ENCODE measurements at regions not wholly inside any gene's neighbourhood (a gene's known extent, or its start where the extent isn't known, plus 50 kb on each side); places are given as distances from the start of the nearest gene placed in this dataset.

DNA sequence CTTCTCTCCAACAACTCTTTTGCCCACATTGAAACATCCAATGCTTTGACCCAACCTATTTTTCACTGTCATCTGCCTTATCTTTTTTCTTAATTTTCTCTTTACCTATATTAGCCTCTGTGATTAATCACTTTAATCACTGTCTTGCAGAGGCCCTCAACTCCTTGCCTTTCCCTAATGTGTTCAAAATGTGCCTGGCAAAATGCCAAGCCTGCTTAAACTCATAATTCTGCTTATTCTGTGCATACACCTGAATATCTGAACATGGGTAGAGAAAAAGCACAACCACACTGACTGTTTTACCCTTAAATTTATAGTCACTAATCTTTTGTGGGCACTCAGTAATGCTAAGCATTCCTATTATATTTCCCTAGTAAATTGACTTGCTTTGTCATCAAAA lies 63.0 kb upstream of the GALNT13 start:
- H3K36me3 Mint-ChIP-seq, result no peaks in the 10 kb centered on the region
- TF ChIP-seq, protein P1, sequence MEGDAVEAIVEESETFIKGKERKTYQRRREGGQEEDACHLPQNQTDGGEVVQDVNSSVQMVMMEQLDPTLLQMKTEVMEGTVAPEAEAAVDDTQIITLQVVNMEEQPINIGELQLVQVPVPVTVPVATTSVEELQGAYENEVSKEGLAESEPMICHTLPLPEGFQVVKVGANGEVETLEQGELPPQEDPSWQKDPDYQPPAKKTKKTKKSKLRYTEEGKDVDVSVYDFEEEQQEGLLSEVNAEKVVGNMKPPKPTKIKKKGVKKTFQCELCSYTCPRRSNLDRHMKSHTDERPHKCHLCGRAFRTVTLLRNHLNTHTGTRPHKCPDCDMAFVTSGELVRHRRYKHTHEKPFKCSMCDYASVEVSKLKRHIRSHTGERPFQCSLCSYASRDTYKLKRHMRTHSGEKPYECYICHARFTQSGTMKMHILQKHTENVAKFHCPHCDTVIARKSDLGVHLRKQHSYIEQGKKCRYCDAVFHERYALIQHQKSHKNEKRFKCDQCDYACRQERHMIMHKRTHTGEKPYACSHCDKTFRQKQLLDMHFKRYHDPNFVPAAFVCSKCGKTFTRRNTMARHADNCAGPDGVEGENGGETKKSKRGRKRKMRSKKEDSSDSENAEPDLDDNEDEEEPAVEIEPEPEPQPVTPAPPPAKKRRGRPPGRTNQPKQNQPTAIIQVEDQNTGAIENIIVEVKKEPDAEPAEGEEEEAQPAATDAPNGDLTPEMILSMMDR (conservative IDR thresholded peaks at IDR 0.05), result no peak
- no peak for DNase-seq (ENCODE audit: extremely low spot score, unreplicated experiment)
- H3K4me3 Mint-ChIP-seq, result no peak overlapping the region
- no peaks in the 10 kb centered on the region for H3K4me1 Mint-ChIP-seq (ENCODE audit: unreplicated experiment)
- no peaks in the 10 kb centered on the region for H3K27me3 Mint-ChIP-seq
- no peak overlapping the region for H3K27ac Mint-ChIP-seq
- no peaks in the 10 kb centered on the region for H3K9me3 Mint-ChIP-seq

DNA sequence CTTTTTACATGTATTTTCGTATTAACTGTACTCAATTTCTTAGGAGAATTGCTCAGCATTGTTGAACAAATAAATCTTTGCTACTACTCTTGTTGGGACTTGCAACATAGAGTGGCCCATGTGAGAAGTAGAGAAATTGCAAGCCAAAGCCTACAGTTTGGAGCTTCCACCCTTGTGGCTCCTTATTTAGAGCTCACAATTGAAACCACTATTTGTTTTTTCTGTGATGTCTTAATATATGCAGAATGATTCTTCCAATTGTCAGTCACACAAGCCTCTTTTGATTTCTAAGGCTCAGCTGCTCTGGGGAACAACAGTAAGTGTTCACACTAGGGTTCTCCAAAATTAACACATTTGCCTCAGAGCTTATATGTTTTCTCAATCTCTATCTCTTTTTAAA lies 60.2 kb upstream of the GALNT13 start:
- DNase-seq (ENCODE audit: extremely low spot score, unreplicated experiment), result no peak
- no peaks in the 10 kb centered on the region for H3K36me3 Mint-ChIP-seq
- no peaks in the 10 kb centered on the region for H3K9me3 Mint-ChIP-seq
- no peaks in the 10 kb centered on the region for H3K4me1 Mint-ChIP-seq (ENCODE audit: unreplicated experiment)
- H3K4me3 Mint-ChIP-seq, result no peak overlapping the region
- no peak overlapping the region for H3K27ac Mint-ChIP-seq
- no peaks in the 10 kb centered on the region for H3K27me3 Mint-ChIP-seq
- TF ChIP-seq, protein P1 (conservative IDR thresholded peaks at IDR 0.05), result no peak

DNA sequence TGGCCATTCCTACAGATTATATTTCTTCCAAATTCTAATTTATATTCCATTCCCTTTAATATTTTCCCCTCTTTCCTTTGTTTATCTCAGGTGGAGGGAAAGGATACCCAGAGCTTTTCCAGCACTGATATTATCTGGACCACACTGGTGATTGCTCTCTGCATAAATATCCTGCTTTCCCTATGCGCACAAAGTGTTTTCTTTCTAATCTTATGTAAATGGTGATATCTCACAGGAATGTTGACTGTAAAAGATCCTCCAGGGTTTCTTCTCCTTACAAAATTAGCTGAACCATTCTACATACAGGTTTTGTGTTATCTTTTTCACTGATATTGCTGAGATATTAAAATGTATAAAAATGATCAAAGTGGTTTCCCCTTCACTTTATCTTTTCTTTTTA lies 59.1 kb upstream of the GALNT13 start:
- Mint-ChIP-seq H3K4me3 (no peak overlapping the region), H3K36me3 (no peaks in the 10 kb centered on the region), H3K27me3 (no peaks in the 10 kb centered on the region), H3K4me1 (ENCODE audit: unreplicated experiment) (no peaks in the 10 kb centered on the region), H3K9me3 (no peaks in the 10 kb centered on the region), H3K27ac (no peak overlapping the region)
- TF ChIP-seq, protein P1 (conservative IDR thresholded peaks at IDR 0.05), result no peak
- DNase-seq (ENCODE audit: extremely low spot score, unreplicated experiment), result no peak

DNA sequence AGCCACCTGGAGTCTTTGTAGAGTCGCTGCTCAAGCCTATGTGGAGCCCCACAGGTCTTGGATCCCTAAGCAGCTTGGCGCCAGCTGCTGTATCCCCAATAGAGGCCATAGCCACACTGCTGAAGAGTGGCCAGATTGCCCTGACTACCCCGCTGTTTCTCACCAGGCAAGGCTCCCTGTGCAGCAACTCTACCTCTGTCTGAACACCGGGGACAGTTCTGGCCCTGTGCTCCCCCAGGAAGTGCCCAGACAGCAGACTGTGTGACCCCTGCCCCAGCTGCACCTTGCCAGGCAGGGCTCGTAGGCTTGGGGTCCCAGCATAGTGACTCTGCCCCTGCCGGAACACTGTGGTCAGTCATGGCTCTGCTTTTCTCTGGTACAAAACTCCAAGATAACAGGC lies 53.5 kb upstream of the GALNT13 start:
- TF ChIP-seq, protein P1 (conservative IDR thresholded peaks at IDR 0.05), result no peak
- Mint-ChIP-seq H3K36me3 (no peaks in the 10 kb centered on the region), H3K27ac (no peak overlapping the region), H3K9me3 (no peaks in the 10 kb centered on the region), H3K4me3 (no peak overlapping the region), H3K27me3 (no peaks in the 10 kb centered on the region), H3K4me1 (ENCODE audit: unreplicated experiment) (no peaks in the 10 kb centered on the region)
- no peak for DNase-seq (ENCODE audit: extremely low spot score, unreplicated experiment)

DNA sequence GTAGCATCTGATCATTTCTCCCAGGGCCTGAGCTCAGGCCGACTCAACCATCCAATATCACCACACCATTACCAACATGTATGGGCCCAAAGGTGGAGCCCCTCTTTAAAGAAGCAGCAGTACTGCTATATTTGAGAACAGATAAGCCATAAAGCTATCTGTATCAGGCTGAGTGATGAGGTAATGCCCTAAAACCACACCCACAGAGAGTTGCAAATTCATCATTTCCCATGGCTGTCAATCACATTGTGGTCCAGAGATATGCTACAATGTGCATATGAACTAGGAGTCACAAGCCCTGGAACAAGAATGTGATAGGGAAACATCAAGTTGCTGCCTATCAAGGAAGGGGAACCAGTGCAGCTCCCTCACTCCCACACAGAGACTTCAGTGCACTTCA lies 52.6 kb upstream of the GALNT13 start:
- no peak overlapping the region for H3K4me3 Mint-ChIP-seq
- no peak for DNase-seq (ENCODE audit: extremely low spot score, unreplicated experiment)
- no peaks in the 10 kb centered on the region for H3K9me3 Mint-ChIP-seq
- no peaks in the 10 kb centered on the region for H3K36me3 Mint-ChIP-seq
- TF ChIP-seq, protein P1 (conservative IDR thresholded peaks at IDR 0.05), result no peak
- H3K27ac Mint-ChIP-seq, result no peak overlapping the region
- no peaks in the 10 kb centered on the region for H3K4me1 Mint-ChIP-seq (ENCODE audit: unreplicated experiment)
- no peaks in the 10 kb centered on the region for H3K27me3 Mint-ChIP-seq

DNA sequence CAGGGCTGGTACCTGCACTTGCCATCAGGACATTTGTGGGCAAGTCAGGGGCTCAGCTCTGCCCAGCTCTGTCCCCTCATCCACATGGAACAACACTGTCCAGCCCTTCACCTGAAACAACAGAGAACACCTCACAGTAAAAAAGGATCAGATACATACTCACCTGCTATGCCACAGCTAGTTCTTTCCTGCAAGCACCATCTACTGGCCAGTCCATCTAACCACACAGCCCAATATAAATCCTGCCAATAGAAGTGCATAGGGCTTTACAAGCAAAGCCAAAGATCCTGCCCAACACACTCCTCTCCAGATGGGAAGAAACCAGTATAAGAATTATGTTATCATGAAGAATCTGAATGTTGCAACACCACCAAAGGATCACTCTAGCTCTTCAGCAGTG lies 52.2 kb upstream of the GALNT13 start:
- TF ChIP-seq, protein P1 (conservative IDR thresholded peaks at IDR 0.05), result no peak
- Mint-ChIP-seq H3K27me3 (no peaks in the 10 kb centered on the region), H3K27ac (no peak overlapping the region), H3K4me1 (ENCODE audit: unreplicated experiment) (no peaks in the 10 kb centered on the region), H3K9me3 (no peaks in the 10 kb centered on the region), H3K4me3 (no peak overlapping the region), H3K36me3 (no peaks in the 10 kb centered on the region)
- DNase-seq (ENCODE audit: extremely low spot score, unreplicated experiment), result no peak

Data from type B pancreatic cell (in vitro differentiated cells).